ENCODE measurements at regions not wholly inside any gene's neighbourhood (a gene's known extent, or its start where the extent isn't known, plus 50 kb on each side); places are given as distances from the start of the nearest gene placed in this dataset.

DNA sequence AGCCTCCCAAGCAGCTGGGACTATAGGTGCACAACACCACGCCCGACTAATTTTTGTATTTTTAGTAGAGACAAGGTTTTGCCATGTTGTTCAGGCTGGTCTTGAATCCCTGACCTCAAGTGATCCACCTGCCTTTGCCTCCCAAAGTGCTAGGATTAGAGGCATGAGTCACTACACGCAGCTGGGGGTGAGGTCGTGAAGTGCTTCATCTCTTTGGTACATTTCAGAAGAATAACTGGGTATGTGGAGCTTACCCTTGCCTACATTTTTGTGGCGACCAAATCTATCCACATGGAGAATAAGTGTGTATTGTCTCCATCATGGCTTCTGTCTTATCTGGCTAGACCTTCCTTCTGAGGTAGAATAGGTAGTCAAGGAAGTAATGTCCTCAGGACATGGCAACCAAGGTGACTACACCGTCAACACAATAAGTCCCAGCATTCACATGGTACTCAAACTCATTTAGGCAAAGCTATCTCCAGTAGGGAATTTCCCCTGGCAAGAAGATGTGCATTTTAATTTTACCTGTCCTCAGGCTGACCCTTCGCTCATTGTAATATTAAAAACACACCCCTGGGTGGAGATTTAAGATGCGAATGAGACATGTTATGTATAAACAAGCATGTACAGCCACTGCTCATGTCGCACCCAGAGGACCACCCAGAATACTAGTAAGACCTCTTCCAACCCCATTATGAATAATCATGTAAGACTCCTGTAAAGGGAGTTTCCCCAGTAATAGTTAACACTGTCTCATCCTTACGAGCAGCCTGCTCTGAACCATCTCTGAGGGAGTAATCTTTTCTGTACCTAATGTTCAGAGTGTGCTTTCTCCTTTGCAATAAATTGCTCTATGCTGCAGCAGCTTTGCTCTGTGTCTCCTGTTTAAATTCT lies 1173.2 kb downstream of the TAF11L14 start:
- Mint-ChIP-seq H3K27me3 (peaks cover 7% of the 10 kb centered on the region), H3K9me3 (peaks cover 0 to 3% (median 0%) of the 10 kb centered on the region in 7 donors), H3K4me3 (no peak overlapping the region), H3K36me3 (no peaks in the 10 kb centered on the region), H3K4me1 (no peaks in the 10 kb centered on the region), H3K27ac (no peak overlapping the region)
- no peak overlapping the region for H3K4me3 ChIP-seq (ENCODE audit: low read depth, low read length)
- no peaks in the 10 kb centered on the region for H3K9me3 ChIP-seq (ENCODE audit: control insufficient read depth in 2 of 2, low read length in 2 of 2)
- no peak overlapping the region for H3K27ac ChIP-seq (ENCODE audit: insufficient read depth, low read length, poor library complexity, severe bottlenecking)
- no peaks in the 10 kb centered on the region for H3K4me1 ChIP-seq (ENCODE audit: control insufficient read depth, insufficient read depth, low read length, poor library complexity, severe bottlenecking)
- no peaks in the 10 kb centered on the region for H3K36me3 ChIP-seq (ENCODE audit: control insufficient read depth, insufficient read depth, low read length)
- H3K27me3 ChIP-seq (ENCODE audit: control insufficient read depth, insufficient read depth, low read length): no peaks in the 10 kb centered on the region
- DNase-seq (no peak), ATAC-seq (ENCODE audit: low read depth in 2 of 2) (no peak)

GRCh38 chr5:18811661-18812060 lies 1176.3 kb downstream of the CDH18 start:
- Mint-ChIP-seq H3K27ac (no peak overlapping the region), H3K9me3 (peaks cover 0 to 4% (median 0%) of the 10 kb centered on the region in 7 donors), H3K4me1 (no peaks in the 10 kb centered on the region), H3K36me3 (no peaks in the 10 kb centered on the region), H3K4me3 (no peak overlapping the region), H3K27me3 (peaks cover 12% of the 10 kb centered on the region)
- Histone ChIP-seq H3K4me1 (ENCODE audit: control insufficient read depth, insufficient read depth, low read length, poor library complexity, severe bottlenecking) (no peaks in the 10 kb centered on the region), H3K4me3 (ENCODE audit: low read depth, low read length) (no peak overlapping the region), H3K9me3 (ENCODE audit: control insufficient read depth in 2 of 2, low read length in 2 of 2) (no peaks in the 10 kb centered on the region), H3K36me3 (ENCODE audit: control insufficient read depth, insufficient read depth, low read length) (no peaks in the 10 kb centered on the region), H3K27ac (ENCODE audit: insufficient read depth, low read length, poor library complexity, severe bottlenecking) (no peak overlapping the region), H3K27me3 (ENCODE audit: control insufficient read depth, insufficient read depth, low read length) (no peaks in the 10 kb centered on the region)
- DNase-seq (no peak), ATAC-seq (ENCODE audit: low read depth in 2 of 2) (no peak)

DNA sequence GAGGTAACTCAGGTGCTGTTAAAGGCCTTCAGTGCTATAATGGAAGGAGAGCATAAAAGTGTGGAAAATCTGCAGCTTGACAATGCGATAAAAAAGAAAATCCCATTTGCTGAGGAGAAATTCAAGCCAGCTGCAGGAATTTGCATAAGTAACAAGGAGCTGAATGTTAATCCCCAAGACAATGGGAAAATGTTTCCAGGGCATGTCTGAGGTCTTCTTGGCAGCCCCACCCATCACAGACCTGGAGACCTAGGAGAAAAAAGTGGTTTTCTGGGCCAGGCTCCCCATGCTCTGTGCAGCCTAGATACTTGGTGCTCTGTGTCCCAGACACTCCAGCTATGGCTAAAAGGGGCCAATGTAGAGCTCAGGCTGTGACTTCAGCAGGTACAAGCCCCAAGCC lies 1159.6 kb downstream of the CDH18 start:
- no peak for ATAC-seq (ENCODE audit: low read depth in 2 of 2)
- Histone ChIP-seq H3K27ac (ENCODE audit: insufficient read depth, low read length, poor library complexity, severe bottlenecking) (no peak overlapping the region), H3K4me3 (ENCODE audit: low read depth, low read length) (no peak overlapping the region), H3K9me3 (ENCODE audit: control insufficient read depth in 2 of 2, low read length in 2 of 2) (no peaks in the 10 kb centered on the region), H3K36me3 (ENCODE audit: control insufficient read depth, insufficient read depth, low read length) (no peaks in the 10 kb centered on the region), H3K4me1 (ENCODE audit: control insufficient read depth, insufficient read depth, low read length, poor library complexity, severe bottlenecking) (no peaks in the 10 kb centered on the region), H3K27me3 (ENCODE audit: control insufficient read depth, insufficient read depth, low read length) (no peaks in the 10 kb centered on the region)
- Mint-ChIP-seq H3K36me3 (no peaks in the 10 kb centered on the region), H3K4me1 (no peaks in the 10 kb centered on the region), H3K27ac (no peak overlapping the region), H3K27me3 (no peaks in the 10 kb centered on the region), H3K4me3 (no peak overlapping the region), H3K9me3 (peaks cover 0 to 3% (median 0%) of the 10 kb centered on the region in 7 donors)
- no peak for DNase-seq

- DNase-seq (no peak), ATAC-seq (ENCODE audit: low read depth in 2 of 2) (no peak)
- no peak overlapping the region for H3K27ac Mint-ChIP-seq
- H3K27me3 ChIP-seq (ENCODE audit: control insufficient read depth, insufficient read depth, low read length): no peaks in the 10 kb centered on the region
- H3K9me3 Mint-ChIP-seq: peaks cover 0 to 4% (median 0%) of the 10 kb centered on the region in 7 donors
- no peak overlapping the region for H3K4me3 Mint-ChIP-seq
- H3K36me3 ChIP-seq (ENCODE audit: control insufficient read depth, insufficient read depth, low read length): no peaks in the 10 kb centered on the region
- no peaks in the 10 kb centered on the region for H3K4me1 ChIP-seq (ENCODE audit: control insufficient read depth, insufficient read depth, low read length, poor library complexity, severe bottlenecking)
- H3K36me3 Mint-ChIP-seq: no peaks in the 10 kb centered on the region
- no peaks in the 10 kb centered on the region for H3K4me1 Mint-ChIP-seq
- no peaks in the 10 kb centered on the region for H3K27me3 Mint-ChIP-seq
- no peak overlapping the region for H3K27ac ChIP-seq (ENCODE audit: insufficient read depth, low read length, poor library complexity, severe bottlenecking)
- H3K9me3 ChIP-seq (ENCODE audit: control insufficient read depth in 2 of 2, low read length in 2 of 2): no peaks in the 10 kb centered on the region
- H3K4me3 ChIP-seq (ENCODE audit: low read depth, low read length): no peak overlapping the region
Measured at GRCh38 chr5:18829539-18829938, 1158.5 kb downstream of the CDH18 start.

DNA sequence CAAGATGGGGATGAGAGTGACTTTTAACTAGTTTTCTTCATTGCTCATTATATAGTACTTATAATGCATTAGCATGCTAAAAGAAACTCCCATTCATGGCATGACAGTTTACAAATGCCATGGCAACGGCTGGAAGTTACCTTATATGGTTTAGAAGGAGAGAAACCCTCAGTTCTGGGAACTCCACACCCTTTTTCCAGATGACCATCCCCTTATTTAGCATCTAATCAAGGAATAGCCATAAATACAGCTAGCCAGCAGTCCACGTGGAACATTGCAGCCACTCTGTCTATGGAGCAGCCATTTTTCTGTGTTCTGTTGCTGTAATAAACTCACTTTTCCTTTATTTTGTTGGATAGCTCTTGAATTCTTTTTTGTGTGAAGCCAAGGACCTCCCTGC lies 1137.8 kb downstream of the CDH18 start:
- H3K27ac ChIP-seq (ENCODE audit: insufficient read depth, low read length, poor library complexity, severe bottlenecking): no peak overlapping the region
- no peak overlapping the region for H3K27ac Mint-ChIP-seq

DNA sequence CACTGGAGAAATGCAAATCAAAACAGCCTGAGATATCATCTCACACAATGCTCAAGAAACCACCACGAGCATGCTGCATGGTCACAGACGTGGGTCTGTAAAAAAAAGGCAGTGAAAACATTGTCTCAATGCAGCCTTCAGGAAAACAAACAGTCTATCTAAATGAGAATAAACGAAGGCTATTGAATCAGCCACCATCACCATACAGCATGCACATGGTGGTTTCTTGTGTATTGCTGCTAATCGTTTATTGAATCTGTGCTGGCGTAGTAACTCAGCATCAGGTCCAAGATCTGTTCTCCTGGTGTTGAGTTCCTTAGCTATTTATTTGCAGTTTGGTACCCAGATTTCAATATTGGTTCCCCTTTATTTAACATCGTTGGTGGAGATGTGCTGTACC lies 1115.0 kb downstream of the CDH18 start:
- Mint-ChIP-seq H3K27me3 (no peaks in the 10 kb centered on the region), H3K4me3 (no peak overlapping the region), H3K36me3 (no peaks in the 10 kb centered on the region), H3K9me3 (peaks cover 0 to 3% (median 0%) of the 10 kb centered on the region in 7 donors), H3K4me1 (no peaks in the 10 kb centered on the region), H3K27ac (no peak overlapping the region)
- Histone ChIP-seq H3K36me3 (ENCODE audit: control insufficient read depth, insufficient read depth, low read length) (no peaks in the 10 kb centered on the region), H3K9me3 (ENCODE audit: control insufficient read depth in 2 of 2, low read length in 2 of 2) (no peaks in the 10 kb centered on the region), H3K27me3 (ENCODE audit: control insufficient read depth, insufficient read depth, low read length) (no peaks in the 10 kb centered on the region), H3K4me1 (ENCODE audit: control insufficient read depth, insufficient read depth, low read length, poor library complexity, severe bottlenecking) (no peaks in the 10 kb centered on the region), H3K27ac (ENCODE audit: insufficient read depth, low read length, poor library complexity, severe bottlenecking) (no peak overlapping the region), H3K4me3 (ENCODE audit: low read depth, low read length) (no peak overlapping the region)
- ATAC-seq (ENCODE audit: low read depth in 2 of 2) (no peak), DNase-seq (no peak)

More for the DNA sequence above, 1137.8 kb downstream of the CDH18 start:
- Histone ChIP-seq H3K9me3 (ENCODE audit: control insufficient read depth in 2 of 2, low read length in 2 of 2) (no peaks in the 10 kb centered on the region), H3K4me1 (ENCODE audit: control insufficient read depth, insufficient read depth, low read length, poor library complexity, severe bottlenecking) (no peaks in the 10 kb centered on the region), H3K27me3 (ENCODE audit: control insufficient read depth, insufficient read depth, low read length) (no peaks in the 10 kb centered on the region), H3K4me3 (ENCODE audit: low read depth, low read length) (no peak overlapping the region), H3K36me3 (ENCODE audit: control insufficient read depth, insufficient read depth, low read length) (no peaks in the 10 kb centered on the region)
- DNase-seq (no peak), ATAC-seq (ENCODE audit: low read depth in 2 of 2) (no peak)
- Mint-ChIP-seq H3K4me1 (no peaks in the 10 kb centered on the region), H3K36me3 (no peaks in the 10 kb centered on the region), H3K9me3 (peaks cover 0 to 5% (median 0%) of the 10 kb centered on the region in 7 donors), H3K27me3 (no peaks in the 10 kb centered on the region), H3K4me3 (no peak overlapping the region)

DNA sequence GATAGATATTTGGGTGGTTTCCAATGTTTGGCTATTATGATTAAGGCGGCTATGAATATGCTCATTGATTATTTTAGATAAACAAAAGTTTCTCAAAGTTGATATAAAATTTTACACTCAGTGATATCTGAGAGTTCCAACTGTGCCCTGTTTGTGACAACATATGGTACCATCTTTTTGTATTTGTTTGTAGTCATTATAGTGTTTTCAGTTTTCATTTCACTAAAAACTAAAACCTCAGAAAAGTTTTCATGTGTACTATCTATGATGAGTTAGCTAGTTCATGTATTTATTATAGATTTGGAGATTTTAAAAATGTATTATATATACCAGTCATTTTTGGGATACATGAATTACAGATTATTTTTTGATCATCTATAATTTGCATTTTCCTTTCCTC lies 1111.4 kb downstream of the CDH18 start:
- DNase-seq: no peak
- Mint-ChIP-seq H3K4me1 (no peaks in the 10 kb centered on the region), H3K36me3 (no peaks in the 10 kb centered on the region), H3K4me3 (no peak overlapping the region), H3K9me3 (peaks cover 0 to 3% (median 0%) of the 10 kb centered on the region in 7 donors), H3K27ac (no peak overlapping the region), H3K27me3 (no peaks in the 10 kb centered on the region)
- Histone ChIP-seq H3K36me3 (ENCODE audit: control insufficient read depth, insufficient read depth, low read length) (no peaks in the 10 kb centered on the region), H3K27me3 (ENCODE audit: control insufficient read depth, insufficient read depth, low read length) (no peaks in the 10 kb centered on the region), H3K4me3 (ENCODE audit: low read depth, low read length) (no peak overlapping the region), H3K27ac (ENCODE audit: insufficient read depth, low read length, poor library complexity, severe bottlenecking) (no peak overlapping the region), H3K4me1 (ENCODE audit: control insufficient read depth, insufficient read depth, low read length, poor library complexity, severe bottlenecking) (no peaks in the 10 kb centered on the region), H3K9me3 (ENCODE audit: control insufficient read depth in 2 of 2, low read length in 2 of 2) (no peaks in the 10 kb centered on the region)
- no peak for ATAC-seq (ENCODE audit: low read depth in 2 of 2)

DNA sequence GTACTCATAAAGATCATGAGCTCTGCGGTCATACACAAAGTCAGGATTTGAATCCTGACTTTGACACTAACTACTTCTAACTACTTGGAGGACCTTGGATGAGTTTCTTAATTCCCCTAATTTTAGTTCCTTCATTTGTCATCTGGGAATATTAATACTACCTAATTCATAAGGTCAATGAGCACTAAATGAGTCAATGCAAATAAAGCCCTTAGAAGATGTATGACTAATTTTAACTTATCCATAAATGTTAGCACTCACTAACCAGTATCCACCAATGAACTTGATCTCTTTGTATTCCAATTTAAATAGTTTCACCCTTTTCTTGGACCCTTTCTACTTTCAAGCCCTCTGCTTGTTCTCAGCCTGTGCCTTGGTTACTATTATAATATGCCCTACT lies 1106.4 kb downstream of the CDH18 start:
- Histone ChIP-seq H3K4me3 (ENCODE audit: low read depth, low read length) (no peak overlapping the region), H3K36me3 (ENCODE audit: control insufficient read depth, insufficient read depth, low read length) (no peaks in the 10 kb centered on the region), H3K27ac (ENCODE audit: insufficient read depth, low read length, poor library complexity, severe bottlenecking) (no peak overlapping the region), H3K4me1 (ENCODE audit: control insufficient read depth, insufficient read depth, low read length, poor library complexity, severe bottlenecking) (no peaks in the 10 kb centered on the region), H3K27me3 (ENCODE audit: control insufficient read depth, insufficient read depth, low read length) (no peaks in the 10 kb centered on the region), H3K9me3 (ENCODE audit: control insufficient read depth in 2 of 2, low read length in 2 of 2) (no peaks in the 10 kb centered on the region)
- Mint-ChIP-seq H3K27ac (no peak overlapping the region), H3K27me3 (no peaks in the 10 kb centered on the region), H3K4me1 (no peaks in the 10 kb centered on the region), H3K36me3 (no peaks in the 10 kb centered on the region), H3K4me3 (no peak overlapping the region), H3K9me3 (peaks cover 0 to 11% (median 2%) of the 10 kb centered on the region in 7 donors)
- DNase-seq (no peak), ATAC-seq (ENCODE audit: low read depth in 2 of 2) (no peak)
